ENCODE measurements at regions not wholly inside any gene's neighbourhood (a gene's known extent, or its start where the extent isn't known, plus 50 kb on each side); places are given as distances from the start of the nearest gene placed in this dataset.

GRCh38 chr7:113389112-113389646 lies 270.8 kb upstream of the SMIM30 start:
- TF ChIP-seq CTCF (IDR thresholded peaks at IDR 0.05) (no peak), POLR2A (IDR thresholded peaks at IDR 0.05) (no peak)
